Muscle of leg (tissue), 3 donors: ENCODE measurements at regions not wholly inside any gene's neighbourhood (a gene's known extent, or its start where the extent isn't known, plus 50 kb on each side); places are given as distances from the start of the nearest gene placed in this dataset.

Source experiments
- DNase-seq: peaks from one replicate; pipeline ENCODE4 v3.0.0; 2013
- H3K27ac ChIP-seq: one replicate; pipeline ENCODE4 v1.5.1; 2013; ENCODE audit warnings: mild to moderate bottlenecking, low read length, control low read depth
- H3K27me3 ChIP-seq: one replicate; pipeline ENCODE4 v1.6.1; 2013; ENCODE audit warnings: low read length; ENCODE audit not compliant: control insufficient read depth, insufficient read depth
- H3K36me3 ChIP-seq: one replicate; pipeline ENCODE4 v1.6.1; 2013; ENCODE audit warnings: low read length; ENCODE audit not compliant: control insufficient read depth, insufficient read depth
- H3K4me1 ChIP-seq: one replicate; pipeline ENCODE4 v1.6.1; 2013; ENCODE audit warnings: low read length; ENCODE audit not compliant: control insufficient read depth, insufficient read depth
- H3K4me3 ChIP-seq: one replicate; pipeline ENCODE4 v1.5.1; 2013; ENCODE audit warnings: low read length, control low read depth
- H3K9me3 ChIP-seq: replicated peaks from 2 replicates; pipeline ENCODE4 v1.6.1; 2013; ENCODE audit warnings: low read depth, low read length; ENCODE audit not compliant: control insufficient read depth
- WGBS: methylation state at CpG from one replicate; pipeline ENCODE4 v1.1.5; 2013; ENCODE audit warnings: missing lambda C conversion rate; ENCODE audit not compliant: insufficient coverage; 5-methylcytosine and 5-hydroxymethylcytosine counted together

- no peak for DNase-seq
- H3K27me3 ChIP-seq, result no peaks in the 10 kb centered on the region
- no peaks in the 10 kb centered on the region for H3K9me3 ChIP-seq
- no peaks in the 10 kb centered on the region for H3K36me3 ChIP-seq
- no CpG with 5 or more reads among the region's 5 CpGs for WGBS
- H3K4me3 ChIP-seq, result no peak overlapping the region
- no peaks in the 10 kb centered on the region for H3K4me1 ChIP-seq
- no peak overlapping the region for H3K27ac ChIP-seq
These were observed 376.0 kb downstream of the CYLC2 start for GRCh38 chr9:103371152-103371551.

- DNase-seq, result no peak
- no peaks in the 10 kb centered on the region for H3K4me1 ChIP-seq
- WGBS, result 100% methylated on average over 3 of the region's 4 CpGs
- H3K36me3 ChIP-seq, result no peaks in the 10 kb centered on the region
- H3K27me3 ChIP-seq, result no peaks in the 10 kb centered on the region
- no peak overlapping the region for H3K4me3 ChIP-seq
- no peak overlapping the region for H3K27ac ChIP-seq
- no peaks in the 10 kb centered on the region for H3K9me3 ChIP-seq
These were observed 377.7 kb downstream of the CYLC2 start for GRCh38 chr9:103372828-103373227.

- H3K9me3 ChIP-seq, result no peaks in the 10 kb centered on the region
- H3K4me1 ChIP-seq, result no peaks in the 10 kb centered on the region
- H3K36me3 ChIP-seq, result no peaks in the 10 kb centered on the region
- no peak overlapping the region for H3K4me3 ChIP-seq
- H3K27me3 ChIP-seq, result no peaks in the 10 kb centered on the region
- no peak for DNase-seq
- H3K27ac ChIP-seq, result no peak overlapping the region
These were observed 382.5 kb downstream of the CYLC2 start for GRCh38 chr9:103377667-103378066.

- Histone ChIP-seq H3K4me1 (no peaks in the 10 kb centered on the region), H3K9me3 (no peaks in the 10 kb centered on the region), H3K27me3 (no peaks in the 10 kb centered on the region), H3K27ac (no peak overlapping the region), H3K36me3 (no peaks in the 10 kb centered on the region), H3K4me3 (no peak overlapping the region)
- DNase-seq, result peak; percentile 16
- WGBS, result 37% methylated on average over 4 of the region's 5 CpGs
These were observed 402.9 kb downstream of the CYLC2 start for GRCh38 chr9:103397868-103398600.

GRCh38 chr9:103399535-103399934, 404.4 kb downstream of the CYLC2 start:
- H3K36me3 ChIP-seq, result no peaks in the 10 kb centered on the region
- no peak overlapping the region for H3K4me3 ChIP-seq
- no peak for DNase-seq
- H3K27me3 ChIP-seq, result no peaks in the 10 kb centered on the region
- no CpG with 5 or more reads among the region's 3 CpGs for WGBS
- no peaks in the 10 kb centered on the region for H3K4me1 ChIP-seq
- no peaks in the 10 kb centered on the region for H3K9me3 ChIP-seq
- no peak overlapping the region for H3K27ac ChIP-seq

- no peaks in the 10 kb centered on the region for H3K9me3 ChIP-seq
- WGBS, result 80% methylated on average over 1 of the region's 1 CpG
- H3K4me1 ChIP-seq, result no peaks in the 10 kb centered on the region
These were observed 412.1 kb downstream of the CYLC2 start for GRCh38 chr9:103407260-103407659.

GRCh38 chr9:103410059-103410458, 414.9 kb downstream of the CYLC2 start:
- Histone ChIP-seq H3K27ac (no peak overlapping the region), H3K9me3 (no peaks in the 10 kb centered on the region), H3K27me3 (no peaks in the 10 kb centered on the region), H3K36me3 (no peaks in the 10 kb centered on the region), H3K4me1 (no peaks in the 10 kb centered on the region), H3K4me3 (no peak overlapping the region)
- no CpG with 5 or more reads among the region's 4 CpGs for WGBS
- peak; percentile 14 for DNase-seq

More at GRCh38 chr9:103407260-103407659, 412.1 kb downstream of the CYLC2 start:
- H3K27ac ChIP-seq, result no peak overlapping the region
- H3K27me3 ChIP-seq, result no peaks in the 10 kb centered on the region
- H3K4me3 ChIP-seq, result no peak overlapping the region
- no peaks in the 10 kb centered on the region for H3K36me3 ChIP-seq
- no peak for DNase-seq

- H3K27ac ChIP-seq, result peak overlapping the region; percentile 25
- no peaks in the 10 kb centered on the region for H3K36me3 ChIP-seq
- H3K9me3 ChIP-seq, result no peaks in the 10 kb centered on the region
- no peak overlapping the region for H3K4me3 ChIP-seq
- no peaks in the 10 kb centered on the region for H3K4me1 ChIP-seq
- whole genome bisulfite sequencing, result no CpG with 5 or more reads among the region's 4 CpGs
- H3K27me3 ChIP-seq, result no peaks in the 10 kb centered on the region
- peak; percentile 93 for DNase-seq
These were observed 432.6 kb downstream of the CYLC2 start for GRCh38 chr9:103427696-103428095.

- no peaks in the 10 kb centered on the region for H3K4me1 ChIP-seq
- DNase-seq, result no peak
- H3K27me3 ChIP-seq, result no peaks in the 10 kb centered on the region
- H3K27ac ChIP-seq, result no peak overlapping the region
- no peaks in the 10 kb centered on the region for H3K9me3 ChIP-seq
- H3K36me3 ChIP-seq, result no peaks in the 10 kb centered on the region
- H3K4me3 ChIP-seq, result no peak overlapping the region
- no CpG with 5 or more reads among the region's 1 CpG for WGBS
These were observed 435.3 kb downstream of the CYLC2 start for GRCh38 chr9:103430469-103430868.

GRCh38 chr9:103431809-103432208, 436.7 kb downstream of the CYLC2 start:
- Histone ChIP-seq H3K27ac (no peak overlapping the region), H3K9me3 (no peaks in the 10 kb centered on the region), H3K36me3 (no peaks in the 10 kb centered on the region), H3K27me3 (no peaks in the 10 kb centered on the region), H3K4me1 (no peaks in the 10 kb centered on the region), H3K4me3 (no peak overlapping the region)
- no peak for DNase-seq

GRCh38 chr9:103444176-103444575, 449.0 kb downstream of the CYLC2 start:
- DNase-seq, result peak; percentile 26

More at GRCh38 chr9:103444176-103444575, 449.0 kb downstream of the CYLC2 start:
- WGBS, result no CpG with 5 or more reads among the region's 2 CpGs
- Histone ChIP-seq H3K27me3 (no peaks in the 10 kb centered on the region), H3K4me3 (no peak overlapping the region), H3K27ac (no peak overlapping the region), H3K4me1 (no peaks in the 10 kb centered on the region), H3K9me3 (no peaks in the 10 kb centered on the region), H3K36me3 (no peaks in the 10 kb centered on the region)
